Right forelimb (tissue), 1 donor: ENCODE measurements at regions not wholly inside any gene's neighbourhood (a gene's known extent, or its start where the extent isn't known, plus 50 kb on each side); places are given as distances from the start of the nearest gene placed in this dataset.

Experiments
- DNase-seq: peaks from one replicate; pipeline ENCODE4 v3.0.0-alpha.2; 2018

- no peak for DNase-seq
Measured at GRCh38 chr2:180655842-180656454, 324.5 kb upstream of the UBE2E3 start.

DNA sequence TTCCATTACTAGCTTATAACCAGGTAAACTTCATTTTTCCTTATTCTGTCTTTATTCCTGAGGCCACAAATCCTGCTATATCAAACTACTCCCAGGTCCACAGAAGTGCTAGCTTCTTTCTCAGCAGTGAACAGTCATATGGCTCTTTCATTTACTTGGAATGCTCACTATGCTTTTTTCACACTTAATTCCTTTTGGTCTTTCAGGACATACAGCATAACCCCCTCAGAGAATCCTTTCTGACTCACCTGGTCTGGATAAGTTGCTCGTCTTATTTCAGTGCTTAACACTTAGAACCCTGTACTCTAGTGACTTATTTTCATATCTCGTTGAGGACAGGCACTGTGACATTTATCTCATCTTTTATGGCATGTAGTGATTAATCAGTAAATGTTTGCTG, 325.0 kb upstream of the UBE2E3 start:
- DNase-seq = no peak

- no peak for DNase-seq
Measured at GRCh38 chr2:180653481-180653880, 326.9 kb upstream of the UBE2E3 start.

GRCh38 chr2:180652794-180653193, 327.6 kb upstream of the UBE2E3 start:
- DNase-seq = no peak

GRCh38 chr2:180651596-180651995, 328.8 kb upstream of the UBE2E3 start:
- no peak for DNase-seq

DNA sequence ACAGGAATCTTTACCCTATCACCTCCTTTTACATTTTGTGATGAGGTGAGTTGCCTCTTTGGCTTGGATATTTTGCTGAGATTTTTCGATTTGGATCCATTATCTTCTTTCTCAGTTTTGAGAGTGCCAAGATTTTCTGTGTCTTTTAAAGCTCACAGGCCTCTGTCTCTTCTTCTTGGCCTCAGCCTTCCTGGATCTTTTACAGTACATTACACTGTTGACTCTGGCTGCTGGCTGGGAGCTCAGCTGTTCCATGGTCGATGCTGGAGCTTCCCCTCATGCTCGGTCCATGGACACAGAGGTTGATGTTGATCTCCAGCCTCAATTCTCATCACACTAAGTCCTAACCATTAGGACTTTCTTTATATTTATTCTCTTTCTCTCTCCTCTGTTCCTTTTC, 332.8 kb upstream of the UBE2E3 start:
- peak; percentile 53 for DNase-seq

DNA sequence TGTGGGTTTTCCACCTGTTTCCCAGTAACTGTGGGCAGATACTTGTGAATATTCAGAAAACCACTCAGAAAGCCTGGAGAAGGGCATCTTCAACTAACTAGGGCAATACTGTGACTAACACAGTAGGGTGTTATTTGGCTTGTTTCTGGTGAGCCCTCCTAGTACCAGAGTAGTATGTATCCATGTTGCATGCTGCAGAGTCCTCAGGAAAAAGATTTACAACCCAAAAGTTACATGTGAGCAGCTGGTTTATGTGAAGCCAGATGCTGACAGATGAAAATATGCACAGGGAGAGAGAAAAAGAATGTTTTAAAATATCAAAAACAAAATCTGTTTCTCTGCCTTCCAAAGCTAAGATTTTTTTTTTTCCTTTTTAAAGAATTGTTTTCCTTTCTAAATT, 333.2 kb upstream of the UBE2E3 start:
- DNase-seq = no peak

DNA sequence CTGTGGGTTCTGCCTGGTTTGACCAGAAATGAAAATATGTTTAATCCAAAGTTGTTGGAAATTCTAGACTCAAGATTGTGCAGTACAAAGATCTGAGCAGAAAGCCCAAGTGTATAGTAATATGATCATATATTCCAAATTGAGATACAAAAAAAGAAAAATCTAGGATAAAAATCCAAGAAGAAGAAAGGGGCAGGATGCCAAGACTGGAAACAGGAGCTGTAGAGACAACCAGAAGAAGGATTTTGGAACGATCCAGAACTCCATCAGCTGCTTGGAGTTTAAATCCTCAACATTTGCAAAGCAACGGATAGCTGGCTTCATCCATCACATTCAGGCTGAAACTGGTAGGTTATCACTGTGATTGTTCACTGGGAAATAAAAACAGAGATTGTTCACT, 333.6 kb upstream of the UBE2E3 start:
- no peak for DNase-seq

DNA sequence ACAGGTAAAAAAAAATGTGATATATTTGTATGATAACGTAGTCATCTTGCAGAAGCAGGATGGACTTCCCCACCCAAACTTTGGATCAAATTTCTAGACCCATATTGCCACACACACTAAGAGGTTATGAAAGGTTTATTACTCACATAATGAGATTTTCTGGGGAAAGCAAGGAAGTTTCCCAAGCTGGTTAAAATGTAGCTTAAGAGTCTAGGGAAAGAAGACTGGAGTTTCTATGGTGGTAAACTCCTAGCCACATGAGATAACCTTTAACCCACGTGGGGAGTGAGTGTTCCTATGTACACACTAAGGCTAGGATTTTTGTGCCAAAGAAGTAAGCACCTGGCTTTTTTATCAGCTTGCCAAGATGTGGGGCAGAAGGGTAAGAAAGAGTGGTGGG, 335.7 kb upstream of the UBE2E3 start:
- no peak for DNase-seq

- no peak for DNase-seq
Measured at GRCh38 chr2:180630756-180631155, 349.6 kb upstream of the UBE2E3 start.

DNA sequence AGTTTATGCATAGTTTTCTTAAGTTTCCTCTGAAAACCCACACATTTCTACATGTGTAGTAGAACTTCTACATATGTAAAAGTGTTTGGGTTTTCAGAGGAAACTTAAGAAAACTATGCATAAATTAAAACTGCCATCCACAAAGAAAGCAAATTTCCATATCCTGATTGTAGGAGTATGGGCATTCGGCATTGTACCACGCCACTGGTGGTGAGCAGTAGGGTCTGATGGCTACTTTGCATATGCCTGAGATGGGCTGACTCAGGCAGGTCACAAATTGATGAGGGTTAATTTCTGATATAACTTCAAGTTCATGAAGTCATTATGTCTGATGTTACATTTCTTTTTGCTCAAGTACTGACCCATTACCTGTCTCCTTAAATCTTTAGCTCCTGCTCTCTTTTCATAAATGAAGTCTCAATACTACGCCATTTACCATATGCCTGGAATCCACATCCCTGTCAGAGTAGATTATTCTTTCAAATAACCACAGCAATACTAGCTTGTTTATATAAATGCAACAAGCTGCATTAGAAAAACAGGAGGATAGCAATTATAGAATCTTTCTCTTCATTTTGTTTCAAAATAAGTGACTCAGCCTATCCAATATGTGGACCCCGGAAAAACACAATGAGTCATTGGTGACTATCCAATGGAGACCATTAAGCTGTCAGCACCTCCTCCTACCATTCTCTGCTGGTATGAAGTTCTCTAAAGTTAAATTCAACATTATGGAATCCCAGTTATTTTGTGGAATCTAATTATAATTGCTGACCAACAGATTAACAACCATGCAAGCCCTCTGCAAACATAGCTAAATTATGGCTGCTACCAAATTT, 355.2 kb upstream of the UBE2E3 start:
- DNase-seq = no peak

GRCh38 chr2:180621941-180622918, 358.2 kb upstream of the UBE2E3 start:
- no peak for DNase-seq

- no peak for DNase-seq
Measured at GRCh38 chr2:180621366-180621765, 359.0 kb upstream of the UBE2E3 start.

DNA sequence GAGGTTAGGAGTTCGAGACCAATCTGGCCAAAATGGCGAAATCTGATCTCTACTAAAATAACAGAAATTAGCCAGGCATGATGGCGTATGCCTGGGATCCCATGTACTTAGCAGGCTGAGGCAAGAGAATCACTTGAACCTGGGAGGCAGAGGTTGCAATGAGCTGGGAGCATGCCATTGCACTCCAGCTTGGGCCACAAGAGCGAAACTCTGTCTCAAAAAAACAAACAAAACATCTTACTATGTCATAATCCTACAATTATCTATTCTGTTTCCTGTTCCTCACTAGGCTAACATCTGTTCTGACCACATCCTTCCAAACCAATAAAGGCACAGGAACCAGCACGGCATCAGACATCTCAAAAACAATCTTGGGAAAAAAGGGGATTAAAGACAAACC, 361.8 kb upstream of the UBE2E3 start:
- no peak for DNase-seq

DNA sequence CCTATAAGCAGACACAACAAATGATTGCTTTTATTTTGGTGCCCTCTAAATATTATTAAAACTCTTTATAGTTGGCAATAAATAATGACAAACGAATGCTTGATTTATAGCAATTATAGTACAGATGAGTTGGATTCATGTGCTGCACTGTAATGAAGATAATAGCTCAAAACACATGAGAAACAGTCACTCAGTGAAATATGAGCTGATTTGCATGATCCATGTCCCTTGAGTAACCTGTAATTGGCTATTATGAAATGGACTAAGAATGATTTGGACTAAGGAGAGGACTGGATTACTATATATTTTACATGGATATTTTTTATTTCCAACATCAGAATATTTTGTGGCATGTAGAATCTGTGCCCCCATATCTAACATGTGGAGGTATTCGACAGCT, 365.6 kb upstream of the UBE2E3 start:
- DNase-seq = no peak

GRCh38 chr2:180609626-180610340, 370.6 kb upstream of the UBE2E3 start:
- DNase-seq = no peak

DNA sequence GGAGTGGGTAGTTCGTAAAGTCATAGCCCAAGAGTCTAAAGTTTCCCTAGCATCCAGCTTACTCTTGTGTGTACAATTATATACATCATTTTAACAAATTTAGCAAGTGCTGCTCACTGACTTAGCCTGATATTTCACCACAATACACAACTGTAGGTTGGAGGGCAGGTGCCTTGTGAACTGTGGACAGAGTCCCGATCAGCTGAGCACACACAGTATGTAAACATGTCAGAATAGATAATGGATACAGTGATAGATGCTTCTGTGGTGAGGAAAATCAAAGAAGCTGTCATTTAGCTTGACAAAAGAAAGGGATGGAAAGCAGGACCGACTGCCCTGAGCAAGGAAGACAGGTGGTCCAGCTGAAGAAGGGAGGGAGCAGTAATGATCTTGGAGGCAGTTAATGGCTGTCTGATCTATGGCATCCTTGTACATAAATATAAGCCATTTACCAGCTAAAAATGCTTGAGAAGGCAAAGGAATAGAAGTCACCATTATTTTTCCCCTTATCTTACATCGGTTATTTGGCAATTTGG, 372.8 kb upstream of the UBE2E3 start:
- DNase-seq = no peak

DNA sequence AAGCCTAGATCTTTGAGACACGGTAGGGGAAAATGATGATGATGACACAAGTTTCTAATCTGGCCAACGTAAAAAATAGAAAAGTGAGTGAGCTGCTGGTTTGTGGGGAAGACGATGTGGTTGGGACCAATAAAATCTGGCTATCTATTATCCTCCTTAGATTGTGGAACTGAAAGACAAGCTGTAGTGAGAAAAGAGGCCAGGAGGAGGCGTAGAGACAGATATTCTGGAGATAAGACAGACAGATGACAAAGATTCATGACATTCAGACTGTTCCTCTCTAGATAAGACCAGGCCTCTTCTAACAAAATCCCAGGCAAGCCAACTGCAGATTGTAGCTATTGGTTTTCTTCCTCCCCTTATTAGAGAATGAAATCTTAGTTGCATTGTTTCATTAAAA, 376.3 kb upstream of the UBE2E3 start:
- no peak for DNase-seq

DNA sequence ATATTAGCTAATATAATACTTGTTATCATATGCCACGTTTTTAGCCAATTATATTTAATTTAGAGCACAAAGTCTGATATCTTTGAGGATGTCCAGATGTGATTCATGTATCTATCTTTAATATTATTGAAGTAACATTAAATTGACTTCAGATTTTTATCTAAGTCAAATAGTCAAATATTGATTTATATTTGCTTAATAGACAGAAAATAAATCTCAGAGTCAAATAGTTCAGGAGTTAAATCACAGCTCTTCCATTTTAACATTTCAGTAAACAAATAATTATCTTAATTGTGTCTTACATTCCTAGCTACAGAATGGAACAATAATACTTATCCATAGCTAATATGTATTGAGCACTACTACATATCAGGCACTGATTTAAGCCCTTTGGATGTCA, 379.4 kb upstream of the UBE2E3 start:
- no peak for DNase-seq

GRCh38 chr2:180599804-180600203, 380.6 kb upstream of the UBE2E3 start:
- no peak for DNase-seq

GRCh38 chr2:180597179-180597578, 383.2 kb upstream of the UBE2E3 start:
- no peak for DNase-seq

- no peak for DNase-seq
Measured at GRCh38 chr2:180596453-180596852, 384.0 kb upstream of the UBE2E3 start.

- DNase-seq = no peak
Measured at GRCh38 chr2:180591947-180592346, 388.5 kb upstream of the UBE2E3 start.
